ENCODE measurements at regions not wholly inside any gene's neighbourhood (a gene's known extent, or its start where the extent isn't known, plus 50 kb on each side); places are given as distances from the start of the nearest gene placed in this dataset.

- TF ChIP-seq POLR2A (IDR thresholded peaks at IDR 0.05) (no peak), CTCF (IDR thresholded peaks at IDR 0.05) (no peak)
These were observed 514.7 kb upstream of the SPANXN1 start for GRCh38 chrX:144732588-144732987.
